ENCODE measurements at regions not wholly inside any gene's neighbourhood (a gene's known extent, or its start where the extent isn't known, plus 50 kb on each side); places are given as distances from the start of the nearest gene placed in this dataset.

GRCh38 chr13:108455320-108455719 is 174.1 kb upstream of the MYO16 start:
- TF ChIP-seq POLR2AphosphoS5 (IDR thresholded peaks at IDR 0.05) = no peak
- TF ChIP-seq CTCF (IDR thresholded peaks at IDR 0.05) = no peak
- no peak for TF ChIP-seq POLR2A (IDR thresholded peaks at IDR 0.05; ENCODE audit: low read depth)
- no peak for TF ChIP-seq EP300 (IDR thresholded peaks at IDR 0.05)

All from esophagus muscularis mucosa (tissue), 4 donors.